PC-9 (cell line): ENCODE measurements at regions not wholly inside any gene's neighbourhood (a gene's known extent, or its start where the extent isn't known, plus 50 kb on each side); places are given as distances from the start of the nearest gene placed in this dataset.

ENCODE experiments used
- BruUV-seq: library from RNA; stranded (reverse); fragments of 400-500 nt; replicated peaks from 2 replicates; lab custom pipeline; 2021; lab: Mats Ljungman, UMichigan
- CTCF ChIA-PET: fragments of 300-600 bp; sonication (Branson Sonifier 250); formaldehyde crosslinking; loops from one replicate; lab custom pipeline; 2022; ENCODE audit warnings: antibody characterized with exemption; lab: Charles Lee
- POLR2A ChIA-PET: fragments of 300-600 bp; sonication (Branson Sonifier 250); formaldehyde crosslinking; loops from one replicate; lab custom pipeline; 2022; ENCODE audit warnings: antibody characterized with exemption; ENCODE audit not compliant: unreplicated experiment; lab: Charles Lee
- DNase-seq, 2 experiments: peaks; one replicate each; pipeline versions ENCODE4 v3.0.0 to v3.0.0-alpha.2; 2015 to 2022; ENCODE audit warnings: mixed read lengths in 1 of 2
- H2AFZ ChIP-seq: fragments of 200-600 bp; sonication (generic); 2 replicates; pipeline ENCODE4 v1.8.1; 2017; ENCODE audit warnings: antibody characterized with exemption
- H3F3A ChIP-seq: fragments of 200-600 bp; sonication (generic); 2 replicates; pipeline ENCODE4 v1.8.1; 2017; ENCODE audit warnings: antibody characterized with exemption, mild to moderate bottlenecking, low read depth; ENCODE audit not compliant: insufficient read depth
- H3K27ac ChIP-seq: fragments of 200-600 bp; sonication (generic); 2 replicates; pipeline ENCODE4 v1.6.1; 2016; ENCODE audit warnings: mixed run types
- H3K27me3 ChIP-seq: fragments of 200-600 bp; sonication (generic); 2 replicates; pipeline ENCODE4 v1.6.1; 2016; ENCODE audit warnings: low read depth, mixed run types; ENCODE audit not compliant: insufficient read depth
- H3K36me3 ChIP-seq: fragments of 200-600 bp; sonication (generic); 2 replicates; pipeline ENCODE4 v1.6.1; 2016; ENCODE audit warnings: low read depth, mixed run types
- H3K4me1 ChIP-seq: fragments of 200-600 bp; sonication (generic); replicated peaks from 2 replicates; pipeline ENCODE4 v1.6.1; 2016; ENCODE audit warnings: mixed run types; ENCODE audit not compliant: insufficient read depth
- H3K4me2 ChIP-seq: fragments of 200-600 bp; sonication (generic); 2 replicates; pipeline ENCODE4 v1.6.1; 2017; ENCODE audit warnings: mixed run types
- H3K4me3 ChIP-seq: fragments of 200-600 bp; sonication (generic); 2 replicates; pipeline ENCODE4 v1.6.1; 2016; ENCODE audit warnings: mixed run types
- H3K79me2 ChIP-seq: fragments of 200-600 bp; sonication (generic); 2 replicates; pipeline ENCODE4 v1.6.1; 2017; ENCODE audit warnings: low read depth, mixed run types
- H3K9me2 ChIP-seq: fragments of 200-600 bp; sonication (generic); 2 replicates; pipeline ENCODE4 v1.8.1; 2017; ENCODE audit warnings: mild to moderate bottlenecking; ENCODE audit not compliant: insufficient read depth
- H3K9me3 ChIP-seq: fragments of 200-600 bp; sonication (generic); 2 replicates; pipeline ENCODE4 v1.8.1; 2016; ENCODE audit warnings: low read depth; ENCODE audit not compliant: insufficient read depth
- H4K20me1 ChIP-seq: fragments of 200-600 bp; sonication (generic); 2 replicates; pipeline ENCODE4 v1.8.1; 2017; ENCODE audit not compliant: insufficient read depth
- EZH2 ChIP-seq: fragments of 200-600 bp; sonication (generic); IDR thresholded peaks from 2 replicates; pipeline ENCODE4 v1.8.0; 2017; ENCODE audit warnings: antibody characterized with exemption, low read depth
- intact Hi-C: fragments of 100-400 bp; cut with micrococcal nuclease; formaldehyde crosslinking; loops from one replicate; pipeline ENCODE4 v1.10.0; 2022; ENCODE audit not compliant: unreplicated experiment
- TF ChIP-seq, protein P1 (sequence below): fragments of 200-600 bp; sonication (generic); conservative IDR thresholded peaks from 2 replicates; pipeline ENCODE4 v1.6.1; 2017; ENCODE audit warnings: mixed run types, antibody characterized with exemption, mild to moderate bottlenecking, moderate library complexity

DNA sequence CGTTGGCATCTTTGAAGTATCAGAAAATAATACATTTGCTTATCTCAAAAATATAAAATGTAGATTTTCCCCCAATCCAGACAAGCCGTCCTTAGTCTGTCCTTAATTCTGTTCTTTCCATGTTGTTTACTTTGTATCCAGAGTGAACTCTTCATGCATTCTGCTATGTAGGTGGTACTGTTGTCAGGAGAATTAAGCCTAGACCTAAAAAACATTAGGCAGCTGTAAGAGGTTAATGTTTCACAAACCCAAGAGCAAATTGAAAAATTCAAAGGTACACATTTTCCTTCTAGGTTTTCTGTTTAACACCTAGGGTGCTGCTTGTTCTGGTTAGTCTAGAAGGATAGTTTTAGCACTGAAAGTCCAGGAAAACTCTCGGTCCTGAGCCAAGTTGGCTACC is 426.4 kb downstream of the QKI start:
- DNase-seq, result no peak
- no peak for TF ChIP-seq EZH2
- TF ChIP-seq, protein P1, sequence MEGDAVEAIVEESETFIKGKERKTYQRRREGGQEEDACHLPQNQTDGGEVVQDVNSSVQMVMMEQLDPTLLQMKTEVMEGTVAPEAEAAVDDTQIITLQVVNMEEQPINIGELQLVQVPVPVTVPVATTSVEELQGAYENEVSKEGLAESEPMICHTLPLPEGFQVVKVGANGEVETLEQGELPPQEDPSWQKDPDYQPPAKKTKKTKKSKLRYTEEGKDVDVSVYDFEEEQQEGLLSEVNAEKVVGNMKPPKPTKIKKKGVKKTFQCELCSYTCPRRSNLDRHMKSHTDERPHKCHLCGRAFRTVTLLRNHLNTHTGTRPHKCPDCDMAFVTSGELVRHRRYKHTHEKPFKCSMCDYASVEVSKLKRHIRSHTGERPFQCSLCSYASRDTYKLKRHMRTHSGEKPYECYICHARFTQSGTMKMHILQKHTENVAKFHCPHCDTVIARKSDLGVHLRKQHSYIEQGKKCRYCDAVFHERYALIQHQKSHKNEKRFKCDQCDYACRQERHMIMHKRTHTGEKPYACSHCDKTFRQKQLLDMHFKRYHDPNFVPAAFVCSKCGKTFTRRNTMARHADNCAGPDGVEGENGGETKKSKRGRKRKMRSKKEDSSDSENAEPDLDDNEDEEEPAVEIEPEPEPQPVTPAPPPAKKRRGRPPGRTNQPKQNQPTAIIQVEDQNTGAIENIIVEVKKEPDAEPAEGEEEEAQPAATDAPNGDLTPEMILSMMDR, result no peak

DNA sequence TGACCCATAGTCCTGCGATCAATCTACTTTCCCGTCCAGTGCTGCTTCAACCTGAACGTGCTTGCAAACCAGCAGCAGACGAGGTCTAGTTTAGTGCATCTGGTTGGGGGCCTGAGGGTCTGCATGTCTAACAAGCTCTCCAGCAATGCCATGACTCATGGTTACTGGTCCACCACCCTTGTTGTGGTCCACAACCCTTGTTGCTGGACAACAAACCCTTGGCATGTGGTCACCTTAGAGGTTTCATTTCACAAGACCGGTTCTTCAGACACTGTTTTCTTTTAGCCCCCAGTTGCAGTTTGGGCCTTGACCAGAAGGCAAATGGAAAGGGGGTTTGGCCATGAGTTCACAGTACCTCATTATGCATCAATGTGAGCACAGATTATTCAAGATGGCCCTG is 424.8 kb downstream of the QKI start:
- H3F3A ChIP-seq, result no peaks in the 10 kb centered on the region
- H3K27ac ChIP-seq, result no peak overlapping the region
- H3K4me1 ChIP-seq, result no peaks in the 10 kb centered on the region
- H2AFZ ChIP-seq, result no peak overlapping the region
- H3K36me3 ChIP-seq, result no peaks in the 10 kb centered on the region
- H3K27me3 ChIP-seq, result peaks cover 44% of the 10 kb centered on the region
- no peaks in the 10 kb centered on the region for H3K9me3 ChIP-seq
- DNase-seq, result no peak
- no peaks in the 10 kb centered on the region for H3K79me2 ChIP-seq
- ChIA-PET POLR2A (no interaction called here), CTCF (no interaction called here)
- H4K20me1 ChIP-seq, result no peaks in the 10 kb centered on the region
- no TSS peak for BruUV-seq
- no peak overlapping the region for H3K4me3 ChIP-seq
- intact Hi-C loops, result no loop called here
- no peak overlapping the region for H3K4me2 ChIP-seq
- TF ChIP-seq, protein P1, result no peak
- no peak for TF ChIP-seq EZH2
- H3K9me2 ChIP-seq, result no peaks in the 10 kb centered on the region

More for the DNA sequence above, 426.4 kb downstream of the QKI start:
- Histone ChIP-seq H3K4me2 (no peak overlapping the region), H3K4me3 (no peak overlapping the region), H3K79me2 (no peaks in the 10 kb centered on the region), H3K4me1 (no peaks in the 10 kb centered on the region), H4K20me1 (no peaks in the 10 kb centered on the region), H3K27me3 (peaks cover 30% of the 10 kb centered on the region), H3F3A (no peaks in the 10 kb centered on the region), H3K9me2 (no peaks in the 10 kb centered on the region), H3K36me3 (no peaks in the 10 kb centered on the region), H3K27ac (no peak overlapping the region), H2AFZ (no peak overlapping the region), H3K9me3 (no peaks in the 10 kb centered on the region)
- no TSS peak for BruUV-seq
- ChIA-PET POLR2A (no interaction called here), CTCF (no interaction called here)
- intact Hi-C loops, result no loop called here

DNA sequence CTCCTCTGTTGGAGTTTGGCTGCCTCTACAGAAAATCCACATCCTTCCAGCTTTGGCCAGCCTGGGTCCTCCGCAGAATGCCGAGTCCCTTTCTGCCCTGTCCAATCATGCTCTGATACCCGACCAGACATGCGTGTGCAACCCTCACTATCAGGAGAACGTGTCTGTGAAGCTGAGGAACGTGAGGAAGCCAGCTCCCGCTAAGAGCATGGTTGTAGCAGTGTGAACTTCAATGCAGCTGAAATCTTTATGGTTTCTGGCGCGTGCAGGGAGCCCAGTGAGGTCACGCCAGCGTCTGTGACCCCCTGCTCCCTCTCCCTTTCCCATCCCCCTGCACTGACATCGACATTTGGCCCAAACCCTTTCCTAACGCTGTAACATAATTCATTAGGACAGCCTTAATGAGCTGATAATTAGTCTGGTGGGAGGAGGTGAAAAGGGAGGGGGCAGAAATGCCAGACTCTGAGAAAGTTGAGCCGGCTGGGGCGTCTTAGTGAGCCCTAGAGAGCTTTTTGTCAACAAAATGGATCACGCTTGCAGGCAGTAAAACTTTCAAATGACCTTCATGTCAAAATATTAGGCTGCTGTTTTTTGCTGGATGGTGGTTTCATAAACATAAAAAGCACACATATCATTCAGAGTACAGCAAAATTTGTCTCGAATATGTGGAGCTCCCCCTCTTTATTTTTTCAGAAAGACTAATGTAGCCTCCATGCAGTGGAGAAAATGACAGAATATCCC is 423.3 kb downstream of the QKI start:
- no peaks in the 10 kb centered on the region for H3K79me2 ChIP-seq
- no peak overlapping the region for H2AFZ ChIP-seq
- H4K20me1 ChIP-seq, result no peaks in the 10 kb centered on the region
- no peak overlapping the region for H3K4me2 ChIP-seq
- no peak overlapping the region for H3K27ac ChIP-seq
- H3K9me3 ChIP-seq, result no peaks in the 10 kb centered on the region
- H3K36me3 ChIP-seq, result no peaks in the 10 kb centered on the region
- BruUV-seq, result no TSS peak
- TF ChIP-seq, protein P1, result no peak
- no peak for TF ChIP-seq EZH2
- no peaks in the 10 kb centered on the region for H3K9me2 ChIP-seq
- H3K27me3 ChIP-seq, result peaks cover 51% of the 10 kb centered on the region
- intact Hi-C loops, result no loop called here
- no peak for DNase-seq
- no peak overlapping the region for H3K4me3 ChIP-seq
- no peaks in the 10 kb centered on the region for H3F3A ChIP-seq
- H3K4me1 ChIP-seq, result no peaks in the 10 kb centered on the region
- CTCF ChIA-PET, result no interaction called here
- POLR2A ChIA-PET, result no interaction called here
